OCI-LY1 (cell line): ENCODE measurements at regions not wholly inside any gene's neighbourhood (a gene's known extent, or its start where the extent isn't known, plus 50 kb on each side); places are given as distances from the start of the nearest gene placed in this dataset.

ENCODE experiments used
- H2AFZ ChIP-seq: fragments of 200-600 bp; sonication (generic), shearing (Covaris generic); 2 replicates; pipeline ENCODE4 v1.6.0; 2014; ENCODE audit warnings: antibody characterized with exemption, mild to moderate bottlenecking, low read length
- H3F3A ChIP-seq: fragments of 200-600 bp; sonication (generic), shearing (Covaris generic); 2 replicates; pipeline ENCODE4 v1.6.0; 2014; ENCODE audit warnings: mild to moderate bottlenecking, antibody characterized with exemption, low read length, moderate library complexity; ENCODE audit not compliant: insufficient read depth
- H3K27ac ChIP-seq: fragments of 200-600 bp; sonication (generic); 2 replicates; pipeline ENCODE4 v1.5.1; 2014; ENCODE audit warnings: low read length, mixed run types, mild to moderate bottlenecking, low read depth; ENCODE audit not compliant: poor library complexity, severe bottlenecking
- H3K27me3 ChIP-seq: fragments of 200-600 bp; sonication (generic); 2 replicates; pipeline ENCODE4 v1.6.0; 2014; ENCODE audit warnings: antibody characterized with exemption, mild to moderate bottlenecking, low read length, moderate library complexity; ENCODE audit not compliant: insufficient read depth
- H3K36me3 ChIP-seq: fragments of 200-600 bp; sonication (generic); 2 replicates; pipeline ENCODE4 v1.6.1; 2014; ENCODE audit warnings: mild to moderate bottlenecking, antibody characterized with exemption, low read length, moderate library complexity, mixed read lengths; ENCODE audit not compliant: insufficient read depth
- H3K4me1 ChIP-seq: fragments of 200-600 bp; sonication (generic); 2 replicates; pipeline ENCODE4 v1.5.1; 2014; ENCODE audit warnings: mild to moderate bottlenecking, low read length, moderate library complexity; ENCODE audit not compliant: insufficient read depth, severe bottlenecking
- H3K4me2 ChIP-seq: fragments of 200-600 bp; sonication (generic), shearing (Covaris generic); 2 replicates; pipeline ENCODE4 v1.6.1; 2014; ENCODE audit warnings: low read length
- H3K4me3 ChIP-seq: fragments of 200-600 bp; sonication (generic); 2 replicates; pipeline ENCODE4 v1.5.1; 2014; ENCODE audit warnings: low read length, low read depth, mild to moderate bottlenecking, mixed read lengths; ENCODE audit not compliant: poor library complexity, severe bottlenecking
- H3K79me2 ChIP-seq: fragments of 200-600 bp; shearing (Covaris generic); 2 replicates; pipeline ENCODE4 v1.6.1; 2016; ENCODE audit warnings: mixed run types, low read length, mixed read lengths; ENCODE audit not compliant: insufficient read depth
- H3K9ac ChIP-seq: fragments of 200-600 bp; sonication (generic), shearing (Covaris generic); 2 replicates; pipeline ENCODE4 v1.6.1; 2014; ENCODE audit warnings: mild to moderate bottlenecking, low read length, mixed read lengths
- H3K9me2 ChIP-seq: fragments of 200-600 bp; sonication (generic), shearing (Covaris generic); 2 replicates; pipeline ENCODE4 v1.6.1; 2014; ENCODE audit warnings: low read depth, mild to moderate bottlenecking, low read length, mixed read lengths
- H3K9me3 ChIP-seq: fragments of 200-600 bp; shearing (Covaris generic); 2 replicates; pipeline ENCODE4 v1.6.1; 2014; ENCODE audit warnings: low read length, mixed read lengths
- H4K20me1 ChIP-seq: fragments of 200-600 bp; sonication (generic), shearing (Covaris generic); 2 replicates; pipeline ENCODE4 v1.6.0; 2016; ENCODE audit warnings: mild to moderate bottlenecking, low read length; ENCODE audit not compliant: insufficient read depth
- EZH2 ChIP-seq: fragments of 200-600 bp; sonication (generic), shearing (Covaris generic); IDR thresholded peaks from 2 replicates; pipeline ENCODE4 v1.8.0; 2017; ENCODE audit warnings: borderline replicate concordance, mixed run types, mild to moderate bottlenecking, antibody characterized with exemption, low read length, moderate library complexity, mixed read lengths
- TF ChIP-seq, protein P1 (sequence below): fragments of 200-600 bp; sonication (generic), shearing (Covaris generic); IDR thresholded peaks from 2 replicates; pipeline ENCODE4 v1.5.1; 2017; ENCODE audit warnings: mild to moderate bottlenecking, antibody characterized with exemption, low read length, moderate library complexity, mixed read lengths

GRCh38 chr2:236882930-236883329 is 202.8 kb upstream of the COPS8 start:
- H3K4me2 ChIP-seq = no peak overlapping the region

GRCh38 chr2:236883819-236884218 is 201.9 kb upstream of the COPS8 start:
- H3K9me3 ChIP-seq = peaks cover 4% of the 10 kb centered on the region; the same call in 1 of the 2 replicates
- H3K27me3 ChIP-seq = no peaks in the 10 kb centered on the region; the same call in 1 of the 2 replicates
- no peaks in the 10 kb centered on the region for H3K9me2 ChIP-seq
- H3K27ac ChIP-seq = no peak overlapping the region
- no peaks in the 10 kb centered on the region for H3K79me2 ChIP-seq
- H3F3A ChIP-seq = no peaks in the 10 kb centered on the region
- no peak overlapping the region for H3K9ac ChIP-seq
- H3K36me3 ChIP-seq = no peaks in the 10 kb centered on the region
- no peak overlapping the region for H3K4me3 ChIP-seq
- H2AFZ ChIP-seq = no peak overlapping the region
- H3K4me1 ChIP-seq = no peaks in the 10 kb centered on the region
- H4K20me1 ChIP-seq = no peaks in the 10 kb centered on the region
- H3K4me2 ChIP-seq = no peak overlapping the region
- TF ChIP-seq EZH2 = no peak
- TF ChIP-seq, protein P1, sequence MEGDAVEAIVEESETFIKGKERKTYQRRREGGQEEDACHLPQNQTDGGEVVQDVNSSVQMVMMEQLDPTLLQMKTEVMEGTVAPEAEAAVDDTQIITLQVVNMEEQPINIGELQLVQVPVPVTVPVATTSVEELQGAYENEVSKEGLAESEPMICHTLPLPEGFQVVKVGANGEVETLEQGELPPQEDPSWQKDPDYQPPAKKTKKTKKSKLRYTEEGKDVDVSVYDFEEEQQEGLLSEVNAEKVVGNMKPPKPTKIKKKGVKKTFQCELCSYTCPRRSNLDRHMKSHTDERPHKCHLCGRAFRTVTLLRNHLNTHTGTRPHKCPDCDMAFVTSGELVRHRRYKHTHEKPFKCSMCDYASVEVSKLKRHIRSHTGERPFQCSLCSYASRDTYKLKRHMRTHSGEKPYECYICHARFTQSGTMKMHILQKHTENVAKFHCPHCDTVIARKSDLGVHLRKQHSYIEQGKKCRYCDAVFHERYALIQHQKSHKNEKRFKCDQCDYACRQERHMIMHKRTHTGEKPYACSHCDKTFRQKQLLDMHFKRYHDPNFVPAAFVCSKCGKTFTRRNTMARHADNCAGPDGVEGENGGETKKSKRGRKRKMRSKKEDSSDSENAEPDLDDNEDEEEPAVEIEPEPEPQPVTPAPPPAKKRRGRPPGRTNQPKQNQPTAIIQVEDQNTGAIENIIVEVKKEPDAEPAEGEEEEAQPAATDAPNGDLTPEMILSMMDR = no peak

More at GRCh38 chr2:236882930-236883329, 202.8 kb upstream of the COPS8 start:
- H3K36me3 ChIP-seq = no peaks in the 10 kb centered on the region
- no peaks in the 10 kb centered on the region for H3K4me1 ChIP-seq
- H3K27me3 ChIP-seq = no peaks in the 10 kb centered on the region; the same call in 1 of the 2 replicates
- H3K9ac ChIP-seq = no peak overlapping the region
- no peaks in the 10 kb centered on the region for H3K79me2 ChIP-seq
- H3K9me3 ChIP-seq = peaks cover 4% of the 10 kb centered on the region; the same call in 1 of the 2 replicates
- H3K27ac ChIP-seq = no peak overlapping the region
- H2AFZ ChIP-seq = no peak overlapping the region
- H3F3A ChIP-seq = no peaks in the 10 kb centered on the region
- H3K9me2 ChIP-seq = no peaks in the 10 kb centered on the region
- no peaks in the 10 kb centered on the region for H4K20me1 ChIP-seq
- H3K4me3 ChIP-seq = no peak overlapping the region
- no peak for TF ChIP-seq EZH2
- TF ChIP-seq, protein P1 = no peak

DNA sequence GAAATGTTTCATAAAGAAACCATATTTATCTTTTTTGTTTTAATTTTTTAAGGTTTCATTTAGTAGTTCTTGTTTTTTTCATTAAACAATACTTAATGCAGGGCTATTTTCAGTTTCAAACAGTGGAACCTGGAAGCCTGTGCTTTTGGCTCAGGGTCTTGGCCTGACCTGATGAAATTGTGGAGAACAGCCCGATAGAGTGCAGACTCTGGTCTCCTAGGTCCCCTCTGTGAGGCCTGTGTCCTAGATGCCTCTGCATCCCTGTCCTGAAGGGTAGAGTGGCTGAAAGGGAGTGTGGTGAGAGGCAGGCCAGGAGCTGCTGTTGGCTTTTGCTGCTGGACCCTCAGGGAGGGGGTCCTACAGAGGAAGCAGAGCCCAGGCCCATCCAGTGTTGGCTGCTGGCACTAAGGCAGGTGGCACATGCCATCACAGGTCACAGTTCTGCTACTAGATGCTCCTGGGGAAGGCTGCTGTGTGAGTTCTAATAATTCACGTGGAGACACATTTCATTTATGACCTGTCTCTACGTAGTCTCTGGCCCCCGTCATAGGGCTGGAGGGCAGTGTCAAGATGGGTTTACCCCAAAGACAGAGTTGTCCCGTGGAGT is 201.0 kb upstream of the COPS8 start:
- Histone ChIP-seq H2AFZ (no peak overlapping the region), H3K9ac (no peak overlapping the region), H3K4me2 (no peak overlapping the region), H3K9me3 (peaks cover 4% of the 10 kb centered on the region; the same call in 1 of the 2 replicates), H3K4me1 (no peaks in the 10 kb centered on the region), H4K20me1 (no peaks in the 10 kb centered on the region), H3F3A (no peaks in the 10 kb centered on the region), H3K27me3 (no peaks in the 10 kb centered on the region; the same call in 1 of the 2 replicates), H3K27ac (no peak overlapping the region), H3K36me3 (no peaks in the 10 kb centered on the region), H3K9me2 (no peaks in the 10 kb centered on the region), H3K79me2 (no peaks in the 10 kb centered on the region), H3K4me3 (no peak overlapping the region)
- TF ChIP-seq, protein P1 = no peak
- TF ChIP-seq EZH2 = no peak
